ENCODE measurements at regions not wholly inside any gene's neighbourhood (a gene's known extent, or its start where the extent isn't known, plus 50 kb on each side); places are given as distances from the start of the nearest gene placed in this dataset.

GRCh38 chr16:47949276-47949675, 206.5 kb downstream of the ABCC12 start:
- Histone ChIP-seq H3K4me3 (no peak overlapping the region), H3K36me3 (no peaks in the 10 kb centered on the region), H3K9me3 (no peaks in the 10 kb centered on the region), H3K27ac (no peak overlapping the region), H3K4me1 (no peaks in the 10 kb centered on the region), H3K27me3 (no peaks in the 10 kb centered on the region)
- DNase-seq = no peak
- TF ChIP-seq CTCF (IDR thresholded peaks at IDR 0.05) (no peak), POLR2A (IDR thresholded peaks at IDR 0.05) (no peak)
- intact Hi-C loops (cut with DNase I; ENCODE audit: low total_unique reads) = no loop called here

- H3K27ac ChIP-seq = no peak overlapping the region
- H3K4me1 ChIP-seq = no peaks in the 10 kb centered on the region
- H3K9me3 ChIP-seq = no peaks in the 10 kb centered on the region
- H3K4me3 ChIP-seq = no peak overlapping the region
- no peak for DNase-seq
- TF ChIP-seq CTCF (IDR thresholded peaks at IDR 0.05) (no peak), POLR2A (IDR thresholded peaks at IDR 0.05) (no peak)
- intact Hi-C loops (cut with DNase I; ENCODE audit: low total_unique reads) = no loop called here
- no peaks in the 10 kb centered on the region for H3K36me3 ChIP-seq
- no peaks in the 10 kb centered on the region for H3K27me3 ChIP-seq
Measured at GRCh38 chr16:47947723-47948122, 208.1 kb downstream of the ABCC12 start.

GRCh38 chr16:47946092-47946491, 209.7 kb downstream of the ABCC12 start:
- no peaks in the 10 kb centered on the region for H3K27me3 ChIP-seq
- H3K4me3 ChIP-seq = no peak overlapping the region
- H3K4me1 ChIP-seq = no peaks in the 10 kb centered on the region
- H3K9me3 ChIP-seq = no peaks in the 10 kb centered on the region
- no peaks in the 10 kb centered on the region for H3K36me3 ChIP-seq
- intact Hi-C loops (cut with DNase I; ENCODE audit: low total_unique reads) = no loop called here
- TF ChIP-seq POLR2A (IDR thresholded peaks at IDR 0.05) (no peak), CTCF (IDR thresholded peaks at IDR 0.05) (no peak)
- H3K27ac ChIP-seq = no peak overlapping the region
- DNase-seq = no peak

- no peaks in the 10 kb centered on the region for H3K27me3 ChIP-seq
- TF ChIP-seq CTCF (IDR thresholded peaks at IDR 0.05) = no peak
- TF ChIP-seq POLR2A (IDR thresholded peaks at IDR 0.05) = no peak
- intact Hi-C loops (cut with DNase I; ENCODE audit: low total_unique reads) = no loop called here
- no peaks in the 10 kb centered on the region for H3K4me1 ChIP-seq
- H3K36me3 ChIP-seq = no peaks in the 10 kb centered on the region
- H3K9me3 ChIP-seq = no peaks in the 10 kb centered on the region
- DNase-seq = no peak
- H3K4me3 ChIP-seq = no peak overlapping the region
- H3K27ac ChIP-seq = no peak overlapping the region
Measured at GRCh38 chr16:47944589-47944988, 211.2 kb downstream of the ABCC12 start.

GRCh38 chr16:47943235-47943634, 212.6 kb downstream of the ABCC12 start:
- Histone ChIP-seq H3K27me3 (no peaks in the 10 kb centered on the region), H3K4me1 (no peaks in the 10 kb centered on the region), H3K27ac (no peak overlapping the region), H3K9me3 (no peaks in the 10 kb centered on the region), H3K4me3 (no peak overlapping the region), H3K36me3 (no peaks in the 10 kb centered on the region)
- no peak for TF ChIP-seq POLR2A (IDR thresholded peaks at IDR 0.05)
- TF ChIP-seq CTCF (IDR thresholded peaks at IDR 0.05) = no peak
- no peak for DNase-seq
- intact Hi-C loops (cut with DNase I; ENCODE audit: low total_unique reads) = no loop called here
